ENCODE measurements at regions not wholly inside any gene's neighbourhood (a gene's known extent, or its start where the extent isn't known, plus 50 kb on each side); places are given as distances from the start of the nearest gene placed in this dataset.

DNA sequence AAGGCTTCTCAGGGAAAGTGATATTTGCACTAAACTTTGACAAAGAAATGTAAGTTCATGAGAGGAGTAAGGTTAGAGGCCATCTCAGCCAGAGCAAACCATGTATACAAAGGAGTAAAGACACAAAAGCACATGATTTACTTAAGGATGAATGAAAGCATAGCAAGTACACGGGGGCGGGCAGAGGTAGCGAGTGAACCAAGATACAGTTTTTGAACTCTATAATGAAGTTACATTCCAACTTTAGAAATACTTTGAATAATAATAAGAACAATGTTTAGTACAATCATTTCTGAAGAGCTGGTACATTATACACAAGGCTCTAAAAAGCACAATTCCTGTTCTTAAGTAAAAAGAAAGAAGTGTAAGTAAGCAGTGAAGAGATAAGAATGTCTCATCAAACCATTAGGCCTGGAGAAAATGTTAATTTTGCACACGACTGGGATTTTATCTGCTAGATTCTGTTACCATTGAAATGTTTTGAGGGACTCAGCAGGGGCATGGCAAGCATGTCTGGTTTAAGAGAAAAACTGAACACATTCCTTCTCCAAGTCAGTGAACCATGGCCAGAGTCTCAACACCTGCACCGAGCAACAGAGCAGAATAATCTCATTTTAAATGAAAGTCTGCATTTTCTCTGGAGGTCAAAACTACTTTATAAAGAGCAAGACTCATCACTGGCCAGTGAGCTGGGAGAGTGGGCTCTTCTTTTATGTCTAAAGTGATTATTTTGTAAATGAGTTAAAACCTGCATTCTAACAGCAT, 147.6 kb upstream of the TRPM3 start:
- TF ChIP-seq TAF1 (IDR thresholded peaks at IDR 0.05; ENCODE audit: borderline replicate concordance, insufficient read depth, low read length) (no peak), POLR2AphosphoS5 (IDR thresholded peaks at IDR 0.05; ENCODE audit: low read depth, low read length) (no peak)

All from PFSK-1 (cell line).